Endothelial cell of umbilical vein (primary cell): ENCODE measurements at regions not wholly inside any gene's neighbourhood (a gene's known extent, or its start where the extent isn't known, plus 50 kb on each side); places are given as distances from the start of the nearest gene placed in this dataset.
A peak's percentile ranks its signal among the peaks of the same experiment; 100 is the strongest.
"Not testable (repeated sequence)": the region's sequence is repeated elsewhere in the genome, so short reads cannot be mapped to it uniquely, and the experiment has no call there.

ENCODE experiments used
- BruUV-seq: library from RNA; stranded (reverse); fragments of 400-500 nt; replicated peaks from 2 replicates; lab custom pipeline; 2021; lab: Mats Ljungman, UMichigan
- CTCF ChIA-PET: fragments of 300-600, 350-600 bp; sonication (Branson Sonifier 250); formaldehyde crosslinking; loops from one replicate; lab custom pipeline; 2021; ENCODE audit warnings: antibody characterized with exemption, inconsistent platforms; lab: Charles Lee
- POLR2A ChIA-PET: fragments of 300-600, 350-600 bp; sonication (Branson Sonifier 250); formaldehyde crosslinking; loops from one replicate; lab custom pipeline; 2021; ENCODE audit warnings: antibody characterized with exemption, inconsistent platforms; lab: Charles Lee
- DNase-seq: peaks from one replicate; pipeline ENCODE4 v3.0.0-alpha.2; 2011; ENCODE audit warnings: low read depth, low spot score
- FAIRE-seq: peaks from 2 replicates; lab custom pipeline; 2011; peaks lifted over from hg19 to GRCh38; lab: Jason Lieb, UNC
- H2AFZ ChIP-seq: 2 replicates; pipeline ENCODE4 v1.6.0; 2012; ENCODE audit warnings: low read depth, low read length, control low read depth, inconsistent platforms
- H3K27ac ChIP-seq: 2 replicates; pipeline ENCODE4 v1.5.1; 2011; ENCODE audit warnings: low read depth, mild to moderate bottlenecking, control low read depth, low read length, moderate library complexity; ENCODE audit not compliant: insufficient read depth
- H3K27me3 ChIP-seq, 2 experiments: 2 replicates each; pipeline versions ENCODE4 v1.6.0 to v1.6.1; 2011; ENCODE audit warnings: low read length in 2 of 2, mixed read lengths in 1 of 2; ENCODE audit not compliant: control insufficient read depth in 2 of 2, insufficient read depth in 2 of 2
- H3K36me3 ChIP-seq, 2 experiments: 2 replicates in 1 of 2; 3 replicates in 1 of 2; pipeline ENCODE4 v1.5.1; 2011; ENCODE audit warnings: low read length in 2 of 2, mild to moderate bottlenecking in 1 of 2, moderate library complexity in 1 of 2; ENCODE audit not compliant: control insufficient read depth in 2 of 2, insufficient read depth in 2 of 2; ENCODE audit errors: extremely low read depth in 1 of 2
- H3K4me1 ChIP-seq: 3 replicates; pipeline ENCODE4 v1.5.1; 2011; ENCODE audit warnings: mild to moderate bottlenecking, low read length; ENCODE audit not compliant: control insufficient read depth, insufficient read depth; ENCODE audit errors: extremely low read depth
- H3K4me2 ChIP-seq: 2 replicates; pipeline ENCODE4 v1.6.1; 2011; ENCODE audit warnings: low read length, control low read depth, mixed read lengths; ENCODE audit not compliant: insufficient read depth
- H3K4me3 ChIP-seq, 3 experiments: fragments of 200-600 bp in 1 of 3; sonication (generic), shearing (Covaris generic) in 1 of 3; replicated peaks in 1 of 3; 2 replicates each; pipeline ENCODE4 v1.5.1; 2011 to 2016; ENCODE audit warnings: control low read depth in 3 of 3, low read length in 3 of 3, mild to moderate bottlenecking in 2 of 3, inconsistent platforms in 1 of 3, low read depth in 1 of 3, moderate library complexity in 1 of 3; ENCODE audit not compliant: insufficient read depth in 1 of 3
- H3K79me2 ChIP-seq: 2 replicates; pipeline ENCODE4 v1.6.0; 2012; ENCODE audit warnings: low read length, inconsistent platforms; ENCODE audit not compliant: control insufficient read depth, insufficient read depth
- H3K9ac ChIP-seq: replicated peaks from 2 replicates; pipeline ENCODE3; 2011; ENCODE audit warnings: low read length, control low read depth; ENCODE audit not compliant: insufficient read depth; ENCODE audit errors: extremely low read depth
- H3K9me1 ChIP-seq: replicated peaks from 3 replicates; pipeline ENCODE4 v1.6.0; 2011; ENCODE audit warnings: mild to moderate bottlenecking, low read length; ENCODE audit not compliant: control insufficient read depth, insufficient read depth; ENCODE audit errors: extremely low read depth
- H3K9me3 ChIP-seq: replicated peaks from 2 replicates; pipeline ENCODE4 v1.5.1; 2012; ENCODE audit warnings: low read length, inconsistent platforms; ENCODE audit not compliant: control insufficient read depth, insufficient read depth
- H4K20me1 ChIP-seq: replicated peaks from 2 replicates; pipeline ENCODE3; 2011; ENCODE audit warnings: mild to moderate bottlenecking, low read length; ENCODE audit not compliant: control insufficient read depth, insufficient read depth; ENCODE audit errors: extremely low read depth
- EZH2 ChIP-seq: IDR thresholded peaks from 2 replicates; pipeline ENCODE4 v1.6.1; 2012; ENCODE audit warnings: borderline replicate concordance, low read depth, mild to moderate bottlenecking, moderate library complexity, low read length, inconsistent platforms; ENCODE audit not compliant: severe bottlenecking
- FOS ChIP-seq: IDR thresholded peaks from 2 replicates; pipeline ENCODE4 v1.6.1; 2011; ENCODE audit warnings: mild to moderate bottlenecking, low read length, moderate library complexity, borderline replicate concordance; ENCODE audit not compliant: insufficient read depth
- GATA2 ChIP-seq: IDR thresholded peaks from 2 replicates; pipeline ENCODE4 v1.7.0; 2011; ENCODE audit warnings: low read depth, mild to moderate bottlenecking, moderate library complexity, mixed read lengths, low read length; ENCODE audit not compliant: insufficient read length, insufficient read depth
- JUN ChIP-seq: IDR thresholded peaks from 2 replicates; pipeline ENCODE4 v1.6.1; 2011; ENCODE audit warnings: borderline replicate concordance, low read depth; ENCODE audit not compliant: insufficient read length, insufficient read depth
- MYC ChIP-seq: IDR thresholded peaks from one replicate; pipeline ENCODE4 v1.6.1; 2011; ENCODE audit warnings: mild to moderate bottlenecking, low read depth, low read length
- POLR2A ChIP-seq: IDR thresholded peaks from 2 replicates; pipeline ENCODE4 v1.6.1; 2012; ENCODE audit warnings: low read depth, mild to moderate bottlenecking, control low read depth, low read length
- POLR2AphosphoS5 ChIP-seq: IDR thresholded peaks from 2 replicates; pipeline ENCODE4 v1.6.1; 2012; ENCODE audit warnings: low read depth, mild to moderate bottlenecking, control low read depth, low read length, moderate library complexity; ENCODE audit not compliant: insufficient read depth
- dilution Hi-C: fragments of 300-500 bp; cut with MboI; formaldehyde crosslinking; loops from one replicate; pipeline ENCODE4 v1.15.0; 2019; ENCODE audit warnings: low sequenced_read_pairs; ENCODE audit not compliant: extremely low pct_ligation_motif_present
- intact Hi-C: fragments of 100-400 bp; cut with micrococcal nuclease; formaldehyde crosslinking; loops from one replicate; pipeline ENCODE4 v1.10.0; 2022
- TF ChIP-seq, protein P1 (sequence below), 2 donors: IDR thresholded peaks; 1 replicate in 1 of 2; 2 replicates in 1 of 2; pipeline ENCODE4 v1.5.1; 2011; ENCODE audit warnings: low read length in 2 of 2, mild to moderate bottlenecking in 2 of 2, moderate library complexity in 2 of 2, control low read depth in 1 of 2, inconsistent platforms in 1 of 2, low read depth in 1 of 2; ENCODE audit not compliant: insufficient read depth in 1 of 2; ENCODE audit errors: extremely low read depth in 1 of 2
- TF ChIP-seq, protein P2 (sequence below): IDR thresholded peaks from 2 replicates; pipeline ENCODE4 v1.6.1; 2011; ENCODE audit not compliant: insufficient read depth, insufficient read length

- no peaks in the 10 kb centered on the region for H3K9me1 ChIP-seq
- BruUV-seq: TSS peak; percentile 51
- H3K9me3 ChIP-seq: no peaks in the 10 kb centered on the region
- H3K9ac ChIP-seq: peak overlapping the region; percentile 48
- peak overlapping the region; percentile 72 for H3K4me2 ChIP-seq
- peak; percentile 13 for TF ChIP-seq POLR2AphosphoS5
- TF ChIP-seq JUN: peak; percentile 90
- no peak for TF ChIP-seq MYC
- TF ChIP-seq GATA2: no peak
- no peak for TF ChIP-seq EZH2
- TF ChIP-seq, protein P1, sequence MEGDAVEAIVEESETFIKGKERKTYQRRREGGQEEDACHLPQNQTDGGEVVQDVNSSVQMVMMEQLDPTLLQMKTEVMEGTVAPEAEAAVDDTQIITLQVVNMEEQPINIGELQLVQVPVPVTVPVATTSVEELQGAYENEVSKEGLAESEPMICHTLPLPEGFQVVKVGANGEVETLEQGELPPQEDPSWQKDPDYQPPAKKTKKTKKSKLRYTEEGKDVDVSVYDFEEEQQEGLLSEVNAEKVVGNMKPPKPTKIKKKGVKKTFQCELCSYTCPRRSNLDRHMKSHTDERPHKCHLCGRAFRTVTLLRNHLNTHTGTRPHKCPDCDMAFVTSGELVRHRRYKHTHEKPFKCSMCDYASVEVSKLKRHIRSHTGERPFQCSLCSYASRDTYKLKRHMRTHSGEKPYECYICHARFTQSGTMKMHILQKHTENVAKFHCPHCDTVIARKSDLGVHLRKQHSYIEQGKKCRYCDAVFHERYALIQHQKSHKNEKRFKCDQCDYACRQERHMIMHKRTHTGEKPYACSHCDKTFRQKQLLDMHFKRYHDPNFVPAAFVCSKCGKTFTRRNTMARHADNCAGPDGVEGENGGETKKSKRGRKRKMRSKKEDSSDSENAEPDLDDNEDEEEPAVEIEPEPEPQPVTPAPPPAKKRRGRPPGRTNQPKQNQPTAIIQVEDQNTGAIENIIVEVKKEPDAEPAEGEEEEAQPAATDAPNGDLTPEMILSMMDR (IDR thresholded peaks at IDR 0.05; ENCODE audit: extremely low read depth in 1 of 2, insufficient read depth in 1 of 2, low read depth in 1 of 2, low read length in 2 of 2): no peak
- TF ChIP-seq, protein P2, sequence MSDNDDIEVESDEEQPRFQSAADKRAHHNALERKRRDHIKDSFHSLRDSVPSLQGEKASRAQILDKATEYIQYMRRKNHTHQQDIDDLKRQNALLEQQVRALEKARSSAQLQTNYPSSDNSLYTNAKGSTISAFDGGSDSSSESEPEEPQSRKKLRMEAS: peak; percentile 34
- peak; percentile 94 for TF ChIP-seq FOS
- no peak for TF ChIP-seq POLR2A
- dilution Hi-C loops (no loop called here), intact Hi-C loops (loop anchor here (1.0 to 5.0 kb wide), 5 partner anchors 11 to 158 kb away; no protein-coding TSS in a partner anchor)
- H3K79me2 ChIP-seq: no peaks in the 10 kb centered on the region
- DNase-seq: peak; percentile 95
- peak; percentile 91 for FAIRE-seq
- peak overlapping the region; percentile 85 for H3K27ac ChIP-seq
- H3K4me1 ChIP-seq: peaks cover 25% of the 10 kb centered on the region
- no peaks in the 10 kb centered on the region for H3K36me3 ChIP-seq
- ChIA-PET POLR2A (no interaction called here), CTCF (interaction anchor here (0.5 to 4.9 kb wide), 10 partner anchors 8 to 581 kb away, joined by 3 to 66 read pairs (median 6); no protein-coding TSS in a partner anchor)
- peak overlapping the region; percentile 21 for H2AFZ ChIP-seq
- peak overlapping the region in 1 of 3 experiments; percentile 1 for H3K4me3 ChIP-seq
- no peaks in the 10 kb centered on the region for H3K27me3 ChIP-seq
- H4K20me1 ChIP-seq: no peaks in the 10 kb centered on the region
These were observed 484.4 kb downstream of the ATP23 start for GRCh38 chr12:58425481-58426392.

DNA sequence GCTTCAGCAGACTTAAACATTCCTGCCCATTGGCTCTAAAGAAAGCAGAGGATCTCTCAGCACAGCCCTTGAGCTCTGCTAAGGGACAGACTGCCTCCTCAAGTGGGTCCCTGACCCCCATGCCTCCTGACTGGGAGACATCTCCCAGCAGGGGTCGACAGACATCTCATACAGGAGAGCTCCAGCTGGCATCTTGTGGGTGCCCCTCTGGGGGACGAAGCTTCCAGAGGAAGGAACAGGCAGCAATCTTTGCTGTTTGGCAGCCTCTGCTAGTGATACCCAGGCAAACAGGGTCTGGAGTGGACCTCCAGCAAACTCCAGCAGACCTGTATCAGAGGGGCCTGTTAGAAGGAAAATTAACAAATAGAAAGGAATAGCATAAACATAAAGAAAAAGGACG is 485.1 kb downstream of the ATP23 start:
- not testable (repeated sequence) for H3K4me2 ChIP-seq

More for the DNA sequence above, 485.1 kb downstream of the ATP23 start:
- Histone ChIP-seq H3K9ac (peak overlapping the region; percentile 48), H3K4me1 (peaks cover 25% of the 10 kb centered on the region), H3K27ac (peak overlapping the region; percentile 85)
- H3K36me3 ChIP-seq, H2AFZ ChIP-seq, DNase-seq, H4K20me1 ChIP-seq, BruUV-seq, H3K9me1 ChIP-seq, H3K27me3 ChIP-seq, H3K4me3 ChIP-seq, H3K79me2 ChIP-seq, dilution Hi-C loops, FAIRE-seq, H3K9me3 ChIP-seq, POLR2A ChIA-PET: not testable (repeated sequence)
- CTCF ChIA-PET: interaction anchor here (1.2 to 4.9 kb wide), 7 partner anchors 9 to 250 kb away, joined by 3 to 66 read pairs (median 10); no protein-coding TSS in a partner anchor
- intact Hi-C loops: loop anchor here (2.0 to 5.0 kb wide), 2 partner anchors 80 to 159 kb away; no protein-coding TSS in a partner anchor
